OCI-LY3 (cell line): ENCODE measurements at regions not wholly inside any gene's neighbourhood (a gene's known extent, or its start where the extent isn't known, plus 50 kb on each side); places are given as distances from the start of the nearest gene placed in this dataset.

Experiments used
- H2AFZ ChIP-seq: fragments of 200-600, 300-600 bp; shearing (Covaris generic); 2 replicates; pipeline ENCODE4 v1.6.0; 2014; ENCODE audit warnings: antibody characterized with exemption, low read depth, low read length
- H3K27ac ChIP-seq: fragments of 200-600, 300-600 bp; sonication (generic); 2 replicates; pipeline ENCODE4 v1.5.1; 2014; ENCODE audit warnings: mild to moderate bottlenecking, low read length, moderate library complexity, mixed read lengths
- H3K27me3 ChIP-seq: fragments of 200-600, 300-600 bp; sonication (generic); 2 replicates; pipeline ENCODE4 v1.6.1; 2014; ENCODE audit warnings: low read depth, low read length, mixed read lengths
- H3K36me3 ChIP-seq: fragments of 200-600, 300-600 bp; sonication (generic); replicated peaks from 2 replicates; pipeline ENCODE3; 2014; ENCODE audit warnings: low read depth, low read length, mixed read lengths
- H3K4me1 ChIP-seq: fragments of 300-600, 200-600 bp; sonication (generic); 2 replicates; pipeline ENCODE4 v1.6.1; 2014; ENCODE audit warnings: low read length, mixed read lengths
- H3K4me2 ChIP-seq: fragments of 200-600, 300-600 bp; sonication (generic); 2 replicates; pipeline ENCODE4 v1.6.1; 2014; ENCODE audit warnings: low read length, mixed read lengths
- H3K4me3 ChIP-seq: fragments of 300-600, 200-600 bp; sonication (generic); 2 replicates; pipeline ENCODE4 v1.5.1; 2014; ENCODE audit warnings: antibody characterized with exemption, mild to moderate bottlenecking, low read length, moderate library complexity
- H3K79me2 ChIP-seq: fragments of 300-600, 200-600 bp; shearing (Covaris generic); 2 replicates; pipeline ENCODE4 v1.6.1; 2014; ENCODE audit warnings: mild to moderate bottlenecking, low read length, mixed read lengths
- H3K9ac ChIP-seq: fragments of 300-600, 200-600 bp; shearing (Covaris generic); 2 replicates; pipeline ENCODE4 v1.6.0; 2014; ENCODE audit warnings: mild to moderate bottlenecking, low read length, moderate library complexity
- H3K9me3 ChIP-seq: fragments of 200-600, 300-600 bp; shearing (Covaris generic); 2 replicates; pipeline ENCODE4 v1.6.1; 2014; ENCODE audit warnings: low read length, mixed read lengths; ENCODE audit not compliant: insufficient read depth
- H4K20me1 ChIP-seq: fragments of 200-600, 300-600 bp; sonication (generic); 2 replicates; pipeline ENCODE4 v1.6.1; 2016; ENCODE audit warnings: low read length, mixed read lengths; ENCODE audit not compliant: insufficient read depth
- EZH2phosphoT487 ChIP-seq: fragments of 200-600 bp; shearing (Covaris generic); IDR thresholded peaks from 2 replicates; pipeline ENCODE4 v1.6.1; 2018; ENCODE audit warnings: antibody characterized with exemption, mixed run types, low read depth
- TF ChIP-seq, protein P1 (sequence below): fragments of 200-600, 300-600 bp; sonication (generic); IDR thresholded peaks from 2 replicates; pipeline ENCODE4 v1.5.1; 2014; ENCODE audit warnings: antibody characterized with exemption, low read length, low read depth

DNA sequence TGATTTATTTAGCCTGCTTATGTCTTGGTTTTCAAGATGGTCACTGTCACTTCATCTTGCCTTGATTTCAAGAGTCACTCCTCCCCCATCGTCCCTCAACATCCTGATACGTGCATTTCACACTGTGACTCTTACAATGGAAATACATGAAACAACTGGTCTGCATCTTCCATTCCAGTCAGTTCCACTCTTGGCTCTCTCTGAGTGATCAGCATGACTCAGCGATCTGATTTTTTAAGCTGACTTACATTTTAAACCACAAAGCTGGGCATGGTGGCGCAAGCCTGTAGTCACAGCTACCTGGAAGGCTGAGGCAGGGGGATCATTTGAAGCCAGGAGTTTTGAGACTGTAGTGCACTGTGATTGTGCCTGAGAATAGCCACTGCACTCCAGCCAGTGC lies 271.2 kb upstream of the ROPN1 start:
- TF ChIP-seq, protein P1, sequence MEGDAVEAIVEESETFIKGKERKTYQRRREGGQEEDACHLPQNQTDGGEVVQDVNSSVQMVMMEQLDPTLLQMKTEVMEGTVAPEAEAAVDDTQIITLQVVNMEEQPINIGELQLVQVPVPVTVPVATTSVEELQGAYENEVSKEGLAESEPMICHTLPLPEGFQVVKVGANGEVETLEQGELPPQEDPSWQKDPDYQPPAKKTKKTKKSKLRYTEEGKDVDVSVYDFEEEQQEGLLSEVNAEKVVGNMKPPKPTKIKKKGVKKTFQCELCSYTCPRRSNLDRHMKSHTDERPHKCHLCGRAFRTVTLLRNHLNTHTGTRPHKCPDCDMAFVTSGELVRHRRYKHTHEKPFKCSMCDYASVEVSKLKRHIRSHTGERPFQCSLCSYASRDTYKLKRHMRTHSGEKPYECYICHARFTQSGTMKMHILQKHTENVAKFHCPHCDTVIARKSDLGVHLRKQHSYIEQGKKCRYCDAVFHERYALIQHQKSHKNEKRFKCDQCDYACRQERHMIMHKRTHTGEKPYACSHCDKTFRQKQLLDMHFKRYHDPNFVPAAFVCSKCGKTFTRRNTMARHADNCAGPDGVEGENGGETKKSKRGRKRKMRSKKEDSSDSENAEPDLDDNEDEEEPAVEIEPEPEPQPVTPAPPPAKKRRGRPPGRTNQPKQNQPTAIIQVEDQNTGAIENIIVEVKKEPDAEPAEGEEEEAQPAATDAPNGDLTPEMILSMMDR: no peak
- TF ChIP-seq EZH2phosphoT487: no peak
- no peak overlapping the region for H2AFZ ChIP-seq
- no peaks in the 10 kb centered on the region for H3K4me1 ChIP-seq
- no peak overlapping the region for H3K27ac ChIP-seq
- H3K9ac ChIP-seq: no peak overlapping the region
- H3K4me3 ChIP-seq: no peak overlapping the region
- no peaks in the 10 kb centered on the region for H3K36me3 ChIP-seq
- no peak overlapping the region for H3K4me2 ChIP-seq
- peaks cover 12% of the 10 kb centered on the region for H3K27me3 ChIP-seq
- no peaks in the 10 kb centered on the region for H3K9me3 ChIP-seq
- no peaks in the 10 kb centered on the region for H3K79me2 ChIP-seq
- no peaks in the 10 kb centered on the region for H4K20me1 ChIP-seq

- Histone ChIP-seq H3K9ac (no peak overlapping the region), H3K9me3 (no peaks in the 10 kb centered on the region), H3K27ac (no peak overlapping the region)
These were observed 272.4 kb upstream of the ROPN1 start for GRCh38 chr3:124264346-124264745.

DNA sequence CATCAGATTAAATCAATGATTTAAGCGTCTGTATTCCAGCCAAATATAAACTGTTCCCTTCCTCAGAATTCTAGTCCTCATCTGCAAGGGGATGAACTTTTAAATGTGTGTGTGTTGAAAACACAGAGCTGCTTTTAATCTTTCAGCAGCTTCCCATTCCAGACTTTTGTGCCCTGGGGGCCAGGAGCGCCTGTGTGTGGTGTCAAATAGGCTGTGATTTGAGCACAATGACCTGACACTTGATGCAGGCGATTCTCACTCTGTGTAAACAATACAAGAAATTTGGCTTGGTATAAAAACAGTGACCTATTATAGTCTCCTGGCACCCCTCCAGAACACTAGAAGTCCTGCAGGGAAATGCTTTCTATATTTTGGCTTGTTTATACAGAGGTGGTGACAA lies 274.6 kb upstream of the ROPN1 start:
- no peaks in the 10 kb centered on the region for H3K79me2 ChIP-seq
- H3K9me3 ChIP-seq: no peaks in the 10 kb centered on the region
- H3K4me1 ChIP-seq: no peaks in the 10 kb centered on the region
- no peak overlapping the region for H3K9ac ChIP-seq
- TF ChIP-seq, protein P1: no peak
- TF ChIP-seq EZH2phosphoT487: no peak
- H2AFZ ChIP-seq: no peak overlapping the region
- peaks cover 12% of the 10 kb centered on the region for H3K27me3 ChIP-seq
- no peak overlapping the region for H3K27ac ChIP-seq
- no peaks in the 10 kb centered on the region for H4K20me1 ChIP-seq
- no peaks in the 10 kb centered on the region for H3K36me3 ChIP-seq
- no peak overlapping the region for H3K4me3 ChIP-seq
- no peak overlapping the region for H3K4me2 ChIP-seq

More at GRCh38 chr3:124264346-124264745, 272.4 kb upstream of the ROPN1 start:
- Histone ChIP-seq H2AFZ (no peak overlapping the region), H4K20me1 (no peaks in the 10 kb centered on the region), H3K79me2 (no peaks in the 10 kb centered on the region), H3K36me3 (no peaks in the 10 kb centered on the region), H3K27me3 (peaks cover 12% of the 10 kb centered on the region), H3K4me3 (no peak overlapping the region), H3K4me1 (no peaks in the 10 kb centered on the region), H3K4me2 (no peak overlapping the region)
- no peak for TF ChIP-seq EZH2phosphoT487
- TF ChIP-seq, protein P1: no peak

DNA sequence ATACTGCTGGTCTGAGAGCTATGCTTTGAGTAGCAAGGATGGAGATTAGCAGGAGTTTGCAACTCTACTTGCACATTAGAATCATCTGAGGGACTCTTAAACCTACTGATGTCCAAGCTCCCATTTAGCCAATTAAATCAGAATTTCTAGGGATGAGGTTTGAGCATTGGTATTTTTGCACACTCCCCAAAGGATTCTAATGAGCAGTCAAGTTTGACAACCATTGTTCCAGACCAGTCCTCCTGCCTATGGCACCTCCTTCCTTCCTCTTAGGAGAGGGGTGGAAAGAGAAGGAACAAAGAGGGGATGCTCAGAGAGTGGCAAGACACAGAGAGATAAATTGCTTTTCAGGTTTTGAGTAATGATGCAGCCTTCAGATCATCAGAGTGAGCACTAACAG lies 275.5 kb upstream of the ROPN1 start:
- no peak overlapping the region for H2AFZ ChIP-seq
- TF ChIP-seq, protein P1: no peak
- TF ChIP-seq EZH2phosphoT487: no peak
- H3K9ac ChIP-seq: no peak overlapping the region

More for the DNA sequence above, 275.5 kb upstream of the ROPN1 start:
- Histone ChIP-seq H3K79me2 (no peaks in the 10 kb centered on the region), H3K4me2 (no peak overlapping the region), H3K4me1 (no peaks in the 10 kb centered on the region), H3K27ac (no peak overlapping the region), H3K36me3 (no peaks in the 10 kb centered on the region), H4K20me1 (no peaks in the 10 kb centered on the region), H3K27me3 (peaks cover 12% of the 10 kb centered on the region), H3K9me3 (no peaks in the 10 kb centered on the region), H3K4me3 (no peak overlapping the region)
